HUES64 (cell line): ENCODE measurements at regions not wholly inside any gene's neighbourhood (a gene's known extent, or its start where the extent isn't known, plus 50 kb on each side); places are given as distances from the start of the nearest gene placed in this dataset.

Source experiments
- H3K27ac ChIP-seq: 2 replicates; pipeline ENCODE4 v1.7.0; 2013; ENCODE audit warnings: low read depth, low read length, inconsistent platforms
- H3K27me3 ChIP-seq: 2 replicates; pipeline ENCODE4 v1.6.1; 2013; ENCODE audit warnings: mild to moderate bottlenecking, low read length; ENCODE audit not compliant: insufficient read depth
- H3K36me3 ChIP-seq: 2 replicates; pipeline ENCODE4 v1.6.1; 2013; ENCODE audit warnings: mild to moderate bottlenecking, low read length; ENCODE audit not compliant: insufficient read depth
- H3K4me1 ChIP-seq: 2 replicates; pipeline ENCODE4 v1.6.1; 2013; ENCODE audit warnings: mild to moderate bottlenecking, low read length, moderate library complexity; ENCODE audit not compliant: insufficient read depth
- H3K4me3 ChIP-seq: 2 replicates; pipeline ENCODE4 v1.5.1; 2013; ENCODE audit warnings: mild to moderate bottlenecking, low read length, moderate library complexity
- H3K9ac ChIP-seq: 2 replicates; pipeline ENCODE4 v1.6.1; 2013; ENCODE audit warnings: mild to moderate bottlenecking, low read depth, low read length
- H3K9me3 ChIP-seq: 2 replicates; pipeline ENCODE4 v1.6.1; 2013; ENCODE audit warnings: low read depth, low read length; ENCODE audit not compliant: insufficient read depth
- WGBS: fragments of 150-250, 120-280 bp; methylation state at CpG from one replicate; pipeline ENCODE4 v1.1.7; 2013; ENCODE audit warnings: missing lambda C conversion rate; 5-methylcytosine and 5-hydroxymethylcytosine counted together

- WGBS: 97% methylated on average over 2 of the region's 2 CpGs
- no peaks in the 10 kb centered on the region for H3K27me3 ChIP-seq
- H3K9me3 ChIP-seq: no peaks in the 10 kb centered on the region
- no peak overlapping the region for H3K4me3 ChIP-seq
- H3K4me1 ChIP-seq: no peaks in the 10 kb centered on the region
- no peaks in the 10 kb centered on the region for H3K36me3 ChIP-seq
- no peak overlapping the region for H3K27ac ChIP-seq
- H3K9ac ChIP-seq: no peak overlapping the region
Measured at GRCh38 chr7:81529785-81530184, 240.1 kb downstream of the HGF start.

- H3K9ac ChIP-seq: no peak overlapping the region
- WGBS: 94% methylated on average over 2 of the region's 2 CpGs
- no peaks in the 10 kb centered on the region for H3K9me3 ChIP-seq
- H3K4me1 ChIP-seq: no peaks in the 10 kb centered on the region
- no peaks in the 10 kb centered on the region for H3K27me3 ChIP-seq
- H3K36me3 ChIP-seq: no peaks in the 10 kb centered on the region
- H3K4me3 ChIP-seq: no peak overlapping the region
- H3K27ac ChIP-seq: no peak overlapping the region
Measured at GRCh38 chr7:81527651-81528050, 242.2 kb downstream of the HGF start.

- Histone ChIP-seq H3K27me3 (no peaks in the 10 kb centered on the region), H3K27ac (no peak overlapping the region), H3K36me3 (no peaks in the 10 kb centered on the region), H3K9me3 (no peaks in the 10 kb centered on the region), H3K4me3 (no peak overlapping the region), H3K9ac (no peak overlapping the region), H3K4me1 (no peaks in the 10 kb centered on the region)
- no CpG with 5 or more reads among the region's 1 CpG for WGBS
Measured at GRCh38 chr7:81526971-81527370, 242.9 kb downstream of the HGF start.

- Histone ChIP-seq H3K9ac (no peak overlapping the region), H3K27ac (no peak overlapping the region), H3K4me1 (no peaks in the 10 kb centered on the region), H3K4me3 (no peak overlapping the region), H3K36me3 (no peaks in the 10 kb centered on the region), H3K27me3 (no peaks in the 10 kb centered on the region), H3K9me3 (no peaks in the 10 kb centered on the region)
Measured at GRCh38 chr7:81525841-81526240, 244.0 kb downstream of the HGF start.

- no CpG with 5 or more reads among the region's 1 CpG for WGBS
- Histone ChIP-seq H3K27ac (no peak overlapping the region), H3K4me3 (no peak overlapping the region), H3K9me3 (no peaks in the 10 kb centered on the region), H3K9ac (no peak overlapping the region), H3K36me3 (no peaks in the 10 kb centered on the region), H3K27me3 (no peaks in the 10 kb centered on the region), H3K4me1 (no peaks in the 10 kb centered on the region)
Measured at GRCh38 chr7:81519886-81520285, 250.0 kb downstream of the HGF start.

GRCh38 chr7:81516898-81517297 is 252.9 kb downstream of the HGF start:
- Histone ChIP-seq H3K27ac (no peak overlapping the region), H3K4me3 (no peak overlapping the region), H3K27me3 (no peaks in the 10 kb centered on the region), H3K36me3 (no peaks in the 10 kb centered on the region), H3K9ac (no peak overlapping the region), H3K9me3 (no peaks in the 10 kb centered on the region), H3K4me1 (no peaks in the 10 kb centered on the region)

GRCh38 chr7:81515009-81515408 is 254.8 kb downstream of the HGF start:
- Histone ChIP-seq H3K36me3 (no peaks in the 10 kb centered on the region), H3K4me1 (no peaks in the 10 kb centered on the region), H3K4me3 (no peak overlapping the region), H3K27me3 (no peaks in the 10 kb centered on the region), H3K27ac (no peak overlapping the region), H3K9ac (no peak overlapping the region), H3K9me3 (no peaks in the 10 kb centered on the region)
- WGBS: 80% methylated on average over 1 of the region's 1 CpG

- 96% methylated on average over 2 of the region's 3 CpGs for WGBS
- Histone ChIP-seq H3K9ac (no peak overlapping the region), H3K4me3 (no peak overlapping the region), H3K27ac (no peak overlapping the region), H3K9me3 (no peaks in the 10 kb centered on the region), H3K4me1 (no peaks in the 10 kb centered on the region), H3K27me3 (no peaks in the 10 kb centered on the region), H3K36me3 (no peaks in the 10 kb centered on the region)
Measured at GRCh38 chr7:81514546-81514945, 255.3 kb downstream of the HGF start.

GRCh38 chr7:81510122-81510521 is 259.7 kb downstream of the HGF start:
- Histone ChIP-seq H3K36me3 (no peaks in the 10 kb centered on the region), H3K27me3 (no peaks in the 10 kb centered on the region), H3K9ac (no peak overlapping the region), H3K27ac (no peak overlapping the region), H3K4me1 (no peaks in the 10 kb centered on the region), H3K9me3 (no peaks in the 10 kb centered on the region), H3K4me3 (no peak overlapping the region)
- 94% methylated on average over 9 of the region's 10 CpGs for WGBS

- Histone ChIP-seq H3K4me3 (no peak overlapping the region), H3K27me3 (no peaks in the 10 kb centered on the region), H3K27ac (no peak overlapping the region), H3K36me3 (no peaks in the 10 kb centered on the region), H3K9me3 (no peaks in the 10 kb centered on the region), H3K9ac (no peak overlapping the region), H3K4me1 (no peaks in the 10 kb centered on the region)
- 98% methylated on average over 2 of the region's 2 CpGs for WGBS
Measured at GRCh38 chr7:81507221-81507620, 262.6 kb downstream of the HGF start.

GRCh38 chr7:81506609-81507008 is 263.2 kb downstream of the HGF start:
- 92% methylated on average over 1 of the region's 1 CpG for WGBS
- H3K4me1 ChIP-seq: no peaks in the 10 kb centered on the region
- H3K36me3 ChIP-seq: no peaks in the 10 kb centered on the region
- no peaks in the 10 kb centered on the region for H3K27me3 ChIP-seq
- no peak overlapping the region for H3K27ac ChIP-seq
- H3K9me3 ChIP-seq: no peaks in the 10 kb centered on the region
- H3K4me3 ChIP-seq: no peak overlapping the region
- H3K9ac ChIP-seq: no peak overlapping the region

GRCh38 chr7:81503771-81504170 is 266.1 kb downstream of the HGF start:
- no peak overlapping the region for H3K4me3 ChIP-seq
- H3K36me3 ChIP-seq: no peaks in the 10 kb centered on the region
- no peaks in the 10 kb centered on the region for H3K27me3 ChIP-seq
- no peak overlapping the region for H3K9ac ChIP-seq
- H3K4me1 ChIP-seq: no peaks in the 10 kb centered on the region; the same call in 1 of the 2 replicates
- H3K9me3 ChIP-seq: no peaks in the 10 kb centered on the region
- no peak overlapping the region for H3K27ac ChIP-seq
